ENCODE measurements at regions not wholly inside any gene's neighbourhood (a gene's known extent, or its start where the extent isn't known, plus 50 kb on each side); places are given as distances from the start of the nearest gene placed in this dataset.

DNA sequence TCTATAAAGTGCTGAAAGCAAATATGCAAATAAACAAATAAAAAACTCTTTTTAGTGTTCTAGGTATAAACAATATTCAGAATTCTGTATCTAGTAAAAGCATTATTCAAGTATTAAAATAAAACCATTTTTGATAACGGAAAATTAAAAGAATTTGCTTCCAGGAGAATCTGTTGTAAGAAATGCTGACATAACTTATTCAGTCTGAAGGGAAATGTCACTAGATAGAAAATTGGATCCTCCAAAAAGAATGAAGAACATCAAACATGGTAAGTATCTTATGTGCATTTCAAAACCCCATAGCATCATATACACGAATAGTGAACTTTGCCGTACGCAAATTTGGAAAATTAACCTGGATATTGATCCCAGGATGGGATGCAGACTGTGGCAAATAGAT, 506.7 kb downstream of the GLRX3 start:
- no peak for DNase-seq

DNA sequence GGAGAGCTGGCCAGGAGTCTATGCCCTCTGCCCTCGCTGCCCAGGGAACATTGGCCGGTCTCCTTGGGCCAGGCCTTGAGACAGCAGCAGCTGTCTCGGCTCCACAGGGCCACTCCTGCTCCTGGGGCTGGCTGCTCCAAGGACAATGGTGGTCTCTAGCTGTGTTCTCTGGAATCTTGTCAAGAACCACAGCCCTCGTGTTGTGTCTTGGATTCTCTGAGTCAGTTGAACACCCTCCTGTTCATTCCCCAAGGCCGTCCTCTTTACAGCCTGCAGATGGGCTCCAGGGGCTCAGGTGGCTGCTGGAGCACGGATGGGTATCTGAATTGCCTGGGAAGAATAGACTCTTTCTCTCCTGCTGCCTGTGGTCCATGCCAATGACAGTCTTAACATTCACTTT, 511.1 kb downstream of the GLRX3 start:
- DNase-seq: no peak

DNA sequence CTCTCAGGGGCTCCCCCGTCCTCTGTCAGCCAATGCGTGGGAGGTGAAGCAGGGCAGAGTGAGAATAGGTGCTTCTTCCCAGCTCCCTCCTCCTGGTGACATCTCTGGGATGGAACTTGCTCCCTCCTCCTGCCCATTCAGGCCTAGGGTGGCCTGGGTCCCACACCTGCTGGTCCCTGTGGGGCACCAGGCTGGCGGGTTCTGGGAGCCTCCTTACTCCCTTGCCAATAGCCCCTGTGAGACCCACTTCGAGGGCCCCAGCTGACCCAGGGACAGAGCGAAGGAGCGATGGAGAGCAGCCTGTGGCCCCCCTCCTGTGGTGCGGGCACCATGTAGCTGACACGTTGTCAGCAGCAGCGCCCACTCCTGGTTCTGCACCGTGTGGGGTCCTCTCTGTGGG, 512.6 kb downstream of the GLRX3 start:
- DNase-seq: no peak

DNA sequence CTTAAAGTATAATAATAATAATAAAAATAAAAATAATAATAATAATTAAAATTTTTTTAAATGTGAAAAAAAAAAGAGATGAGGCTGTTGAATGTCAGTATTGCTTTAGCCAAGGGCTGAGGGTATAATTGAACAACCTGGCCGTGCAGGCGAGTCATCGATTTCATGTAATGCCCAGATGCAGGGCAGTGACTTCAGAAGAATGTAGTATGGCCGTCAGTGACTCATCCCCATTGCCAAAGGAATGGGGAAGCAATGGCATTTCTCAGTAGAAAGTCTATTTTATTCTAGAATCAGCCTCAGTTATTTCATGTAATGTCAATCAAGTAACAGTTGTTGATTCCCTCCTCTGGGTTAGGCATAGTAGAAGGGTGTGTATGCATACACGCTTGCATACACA, 516.4 kb downstream of the GLRX3 start:
- no peak for DNase-seq

DNA sequence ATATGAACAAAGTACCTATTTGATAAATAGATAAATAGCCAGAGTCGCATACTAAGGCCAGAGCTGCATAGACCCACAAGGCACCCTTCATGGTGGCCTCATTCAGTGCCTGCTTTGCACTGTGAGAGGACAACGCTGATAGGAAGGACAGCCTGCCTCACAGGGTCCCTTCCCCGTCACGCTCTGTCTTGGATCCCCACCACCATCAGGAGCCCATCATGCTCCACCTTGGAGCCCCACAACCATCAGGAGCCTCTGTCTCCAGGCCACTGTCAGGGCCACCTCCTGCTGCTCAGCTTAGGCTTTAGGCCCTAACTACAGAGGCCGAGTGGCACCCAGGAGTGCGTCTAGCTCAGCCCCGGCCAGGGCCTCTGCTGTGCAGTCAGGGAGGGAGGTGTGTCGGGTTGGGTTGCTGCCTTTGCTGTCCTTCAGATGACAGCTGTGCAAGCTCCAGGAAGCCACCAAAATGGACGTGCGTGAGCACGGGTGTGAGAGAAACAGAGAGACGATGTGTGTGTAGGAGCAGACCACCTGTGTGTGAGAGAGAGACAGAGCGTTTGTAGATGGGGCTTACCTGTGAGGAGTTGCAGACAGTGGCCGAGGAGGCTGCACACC, 516.9 kb downstream of the GLRX3 start:
- no peak for DNase-seq

DNA sequence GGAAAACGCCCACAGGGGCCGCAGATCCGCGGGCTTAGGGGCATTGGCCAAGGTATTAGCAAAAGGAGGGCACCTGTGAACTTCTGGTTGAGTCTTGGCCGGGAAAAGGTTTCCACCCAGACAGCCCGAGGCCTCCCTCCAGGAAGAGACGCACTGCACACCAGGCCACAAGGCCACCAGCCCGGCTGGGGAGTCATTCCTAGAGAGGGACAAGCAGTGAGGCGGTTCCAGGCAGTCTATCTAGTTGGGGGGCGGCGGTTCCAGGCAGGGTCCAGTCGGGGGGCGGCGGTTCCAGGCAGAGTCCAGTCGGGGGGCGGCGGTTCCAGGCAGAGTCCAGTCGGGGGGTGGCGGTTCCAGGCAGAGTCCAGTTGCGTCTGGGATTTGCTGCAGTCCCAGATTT, 518.5 kb downstream of the GLRX3 start:
- no peak for DNase-seq

DNA sequence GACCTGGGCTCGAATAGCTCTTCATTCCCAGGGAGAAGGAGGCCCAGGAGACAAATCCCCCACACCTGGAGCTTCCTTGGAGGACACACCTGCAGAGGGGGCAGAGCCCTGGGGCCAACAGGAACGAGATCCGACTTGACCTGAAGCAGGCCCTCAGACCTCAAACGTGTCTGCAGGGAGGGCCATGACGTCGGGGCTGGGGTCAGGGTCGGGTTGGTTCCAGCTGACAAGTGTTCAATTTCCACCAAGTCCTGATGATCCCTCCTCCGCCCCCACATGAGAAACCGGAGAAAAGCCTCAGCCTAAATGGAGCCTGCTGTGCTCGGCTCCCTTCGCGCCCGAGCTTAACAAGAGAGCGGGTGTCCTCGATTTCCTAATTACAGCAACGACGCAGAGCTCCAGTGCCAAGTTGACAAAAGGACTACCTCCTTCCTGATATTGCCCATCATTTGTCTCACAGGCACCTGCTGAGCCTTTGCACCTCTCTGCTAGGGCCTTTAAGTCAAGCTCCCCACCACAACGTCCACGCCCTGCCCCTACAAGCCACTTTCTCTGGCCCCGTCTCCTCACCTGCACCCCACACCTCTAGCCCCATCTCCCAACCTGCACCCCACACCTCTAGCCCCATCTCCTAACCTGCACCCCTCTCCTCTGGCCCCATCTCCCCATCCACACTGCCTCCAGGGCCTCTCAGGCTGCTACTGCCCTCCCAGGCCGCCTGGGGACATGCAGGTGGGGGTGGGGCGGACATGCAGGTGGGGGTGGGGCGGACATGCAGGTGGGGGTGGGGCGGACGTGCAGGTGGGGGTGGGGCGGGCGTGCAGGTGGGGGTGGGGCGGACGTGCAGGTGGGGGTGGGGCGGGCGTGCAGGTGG, 519.4 kb downstream of the GLRX3 start:
- no peak for DNase-seq

DNA sequence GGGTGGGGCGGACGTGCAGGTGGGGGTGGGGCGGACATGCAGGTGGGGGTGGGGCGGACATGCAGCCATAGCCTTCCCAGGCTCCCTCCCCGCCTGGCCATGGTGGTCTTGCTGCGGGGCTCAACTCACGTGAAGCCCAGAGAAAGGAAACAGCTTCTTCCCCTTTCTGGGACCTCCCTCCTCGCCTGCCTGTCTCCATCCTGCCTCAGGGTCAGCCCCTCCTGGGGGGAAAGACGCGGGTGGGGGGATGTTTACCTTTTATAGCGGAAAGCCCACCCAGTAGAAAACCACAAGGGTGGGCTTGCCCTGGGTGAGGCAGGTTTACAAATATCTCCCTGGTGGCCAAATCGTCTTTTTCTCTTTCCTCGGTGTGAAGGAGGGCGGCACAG, 520.0 kb downstream of the GLRX3 start:
- no peak for DNase-seq

DNA sequence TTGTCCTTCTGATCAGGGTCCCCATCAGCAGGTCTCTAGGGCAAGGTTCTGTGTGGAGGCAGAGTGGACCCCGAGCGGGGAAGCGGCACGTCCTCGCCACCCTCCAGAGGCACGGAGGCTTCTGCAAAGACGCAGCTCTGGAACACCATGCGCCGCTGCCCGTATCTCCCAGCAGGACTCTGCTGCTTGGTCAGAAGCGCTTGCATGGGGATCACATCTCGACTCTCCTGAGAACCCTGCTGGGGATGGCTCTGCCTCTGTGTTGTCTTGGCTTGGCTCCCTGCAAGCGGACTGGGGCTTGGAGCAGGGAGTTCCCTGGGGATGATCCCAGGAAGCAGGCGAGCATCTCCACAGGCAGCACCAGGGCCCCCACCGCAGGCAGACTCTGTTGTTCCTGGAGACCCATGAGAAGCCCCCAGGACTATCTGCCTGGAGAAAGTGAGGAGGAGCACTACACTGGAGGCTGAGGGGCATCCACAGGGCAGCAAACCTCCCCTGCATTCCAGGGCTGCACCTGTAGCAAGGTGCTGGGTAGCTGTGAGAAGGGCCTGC, 520.5 kb downstream of the GLRX3 start:
- DNase-seq: no peak

DNA sequence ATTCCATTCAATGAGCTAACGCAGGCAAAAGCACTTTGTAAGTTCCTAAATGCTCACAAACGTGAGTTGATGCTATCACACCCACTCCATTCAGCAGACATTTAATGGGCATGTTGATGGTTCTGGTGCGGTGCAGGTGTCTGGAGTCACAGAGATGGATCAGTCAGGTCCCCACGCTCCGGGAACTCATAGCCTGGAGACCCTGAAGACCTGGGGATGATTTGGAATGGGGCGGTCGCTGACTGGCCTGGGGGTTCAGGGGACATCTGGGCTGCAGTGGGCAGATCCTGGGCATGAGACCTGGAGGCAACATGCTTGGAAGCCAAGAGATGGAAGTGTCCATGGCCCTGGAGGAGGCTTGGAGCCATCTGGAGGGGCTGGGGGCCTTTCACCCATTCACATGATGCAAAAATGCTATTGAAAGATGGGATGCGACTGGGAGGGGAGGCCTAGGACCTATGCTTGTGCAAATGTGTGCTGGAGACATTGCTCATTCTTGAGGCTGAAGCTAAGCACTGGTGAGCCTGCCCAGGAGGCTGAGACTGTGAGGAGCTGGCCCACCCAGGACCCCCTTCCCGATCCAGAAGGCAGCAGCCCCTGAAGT, 522.6 kb downstream of the GLRX3 start:
- DNase-seq: no peak

DNA sequence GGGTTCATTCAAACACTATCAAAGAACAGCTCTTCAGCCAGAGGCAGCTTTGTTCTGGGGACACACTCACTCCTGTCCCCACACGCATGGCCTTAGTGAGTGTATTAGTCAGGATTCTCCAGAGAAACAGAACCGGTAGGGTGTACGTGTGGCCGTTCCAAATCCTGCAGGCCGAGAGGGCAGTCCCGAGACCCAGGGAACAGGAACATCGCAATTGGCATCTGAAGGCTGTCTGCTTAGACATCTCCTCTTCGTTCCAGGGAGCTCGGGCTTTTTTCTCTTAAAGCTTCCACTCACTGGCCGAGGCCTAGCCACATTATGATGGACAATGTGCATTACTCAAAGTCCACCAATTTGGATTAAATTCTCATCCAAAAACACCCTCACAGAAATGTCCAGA, 523.3 kb downstream of the GLRX3 start:
- no peak for DNase-seq

DNA sequence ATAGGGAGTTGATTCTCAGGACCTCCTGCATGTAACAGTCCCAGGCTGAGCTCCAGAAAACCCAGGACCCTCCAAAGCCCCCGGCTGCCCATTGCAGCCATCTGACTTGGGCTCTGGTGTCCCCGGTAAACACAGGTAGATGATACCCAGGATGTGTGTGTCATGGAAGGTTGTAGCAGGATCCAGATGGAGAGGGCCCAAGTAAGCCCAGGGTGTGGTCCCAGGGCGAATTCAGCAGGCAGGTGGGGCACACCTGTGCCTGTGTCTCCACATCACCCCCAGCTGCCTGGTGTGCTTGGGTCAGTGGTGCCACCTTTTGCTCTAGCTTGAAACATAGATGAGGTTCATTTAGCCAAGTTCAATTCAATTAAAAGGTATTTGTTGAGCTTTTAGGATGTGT, 524.1 kb downstream of the GLRX3 start:
- no peak for DNase-seq

DNA sequence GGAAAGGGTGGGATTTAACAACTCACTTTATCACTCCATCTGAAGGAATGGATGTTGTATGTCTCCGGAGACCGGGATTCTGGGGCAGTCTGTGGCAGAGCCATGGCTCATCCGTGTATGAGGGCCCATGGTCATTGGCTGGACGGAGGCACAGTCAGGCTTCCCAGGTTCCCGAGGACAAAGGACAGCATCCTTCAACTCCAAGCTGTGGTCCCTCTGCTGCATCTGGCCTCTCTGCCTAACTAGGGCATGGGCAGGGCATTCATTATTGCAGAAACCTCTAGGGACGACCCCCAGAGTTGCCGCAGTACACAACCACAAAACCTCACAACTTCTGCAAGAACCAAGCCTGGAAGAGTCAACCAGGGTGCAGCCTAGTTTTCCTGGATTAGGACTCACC, 525.2 kb downstream of the GLRX3 start:
- no peak for DNase-seq

DNA sequence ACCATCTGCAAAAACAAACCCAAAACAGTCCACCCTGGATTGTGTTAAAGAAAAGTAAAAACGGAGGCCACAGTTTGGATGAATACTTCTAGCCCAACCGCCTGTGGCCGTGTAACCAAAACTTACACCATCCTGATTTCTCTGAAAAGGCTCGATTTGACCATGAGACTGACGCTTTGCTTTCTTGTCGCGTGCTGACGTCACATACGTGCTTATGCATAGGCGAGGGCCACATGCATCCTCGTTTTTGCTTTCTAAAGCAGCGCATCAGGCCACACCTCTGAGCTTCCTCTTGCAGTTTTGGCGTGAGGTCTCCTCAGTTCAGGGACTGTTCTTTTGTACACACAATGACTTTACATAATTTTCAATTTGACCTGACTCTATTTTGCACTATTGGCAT, 526.6 kb downstream of the GLRX3 start:
- DNase-seq: no peak

DNA sequence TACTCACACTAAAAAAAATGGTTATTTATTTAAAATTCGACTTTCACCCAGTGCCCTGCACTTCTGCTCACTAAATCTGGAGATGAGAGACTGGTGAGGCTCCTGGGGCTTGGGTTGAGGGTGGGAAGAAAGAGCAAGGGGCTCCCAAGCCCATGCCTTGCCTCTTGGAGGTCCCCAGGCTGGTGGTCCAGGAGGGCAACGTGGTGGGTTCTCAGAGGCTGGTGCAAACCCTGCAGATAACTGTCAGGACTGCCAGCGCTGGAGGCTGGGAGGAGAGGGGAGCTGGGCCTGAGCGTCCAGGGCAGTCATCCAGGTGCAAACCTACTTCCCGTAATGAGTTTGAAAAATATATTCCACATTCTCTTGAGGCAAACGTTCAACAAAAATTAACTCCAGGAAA, 528.3 kb downstream of the GLRX3 start:
- no peak for DNase-seq

DNA sequence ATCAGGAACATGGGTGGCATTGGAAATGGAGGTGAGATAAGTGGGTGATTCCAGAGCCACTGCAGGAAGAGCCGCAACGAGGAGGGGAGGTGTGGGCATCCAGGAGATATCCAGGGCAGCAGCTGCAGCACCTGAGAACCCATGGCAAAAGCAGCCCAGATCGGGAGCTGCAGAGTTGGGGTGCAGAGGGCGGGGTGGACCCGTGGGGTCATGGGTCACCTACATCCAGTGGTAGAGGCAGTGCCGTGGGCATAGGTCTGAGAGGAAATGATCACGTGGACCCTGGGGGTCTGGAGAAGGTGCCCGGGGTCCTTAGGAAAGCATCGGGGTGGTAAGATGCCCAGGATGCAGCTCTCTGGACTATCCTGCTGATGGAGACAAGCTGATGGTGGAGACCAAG, 530.0 kb downstream of the GLRX3 start:
- no peak for DNase-seq

DNA sequence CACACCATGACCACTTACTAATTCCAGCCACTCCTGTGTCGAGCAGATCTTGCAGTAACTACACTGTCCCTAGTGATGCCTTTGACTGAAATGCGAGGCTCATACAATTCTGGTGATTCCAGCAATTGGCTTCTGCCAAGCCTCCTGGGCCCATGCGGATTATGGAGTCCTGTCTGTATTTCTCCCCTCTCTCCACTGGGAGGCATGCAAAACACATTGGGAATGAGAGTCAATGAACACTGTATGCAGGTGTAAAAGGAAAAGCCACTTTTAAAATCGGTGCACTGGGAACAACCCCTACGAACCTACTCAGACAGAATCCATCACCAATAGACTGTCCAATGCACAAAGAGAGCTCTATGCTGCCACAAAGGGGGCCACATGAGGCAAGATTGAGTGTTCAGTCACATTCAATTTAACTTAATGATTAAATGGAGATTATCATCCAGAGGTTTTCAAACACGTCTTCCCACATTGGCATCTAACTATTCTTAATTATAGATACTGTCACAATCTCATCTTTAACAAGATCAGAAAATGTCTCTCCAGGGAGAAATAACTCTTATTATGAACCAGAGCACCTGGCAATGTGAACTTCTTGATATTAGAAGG, 550.6 kb downstream of the GLRX3 start:
- DNase-seq: no peak

DNA sequence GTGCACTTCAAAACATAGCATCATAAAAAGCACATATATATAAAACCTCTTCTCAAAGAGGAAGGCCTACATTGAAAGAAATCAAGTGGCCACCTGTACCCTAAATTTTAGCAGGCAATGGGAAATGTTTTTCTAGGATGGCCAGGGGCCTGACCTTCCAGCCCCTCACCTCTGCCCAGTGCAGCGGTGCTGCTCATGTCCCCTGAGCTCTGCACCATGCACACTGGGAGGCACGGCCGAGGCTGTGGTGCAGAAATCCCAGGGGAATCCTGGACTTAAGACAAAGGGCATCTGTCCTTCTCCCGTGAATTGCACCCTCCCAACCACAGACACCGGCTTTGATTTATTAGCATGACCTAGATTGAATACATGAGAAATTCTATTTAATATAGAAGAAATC, 551.4 kb downstream of the GLRX3 start:
- DNase-seq: no peak

DNA sequence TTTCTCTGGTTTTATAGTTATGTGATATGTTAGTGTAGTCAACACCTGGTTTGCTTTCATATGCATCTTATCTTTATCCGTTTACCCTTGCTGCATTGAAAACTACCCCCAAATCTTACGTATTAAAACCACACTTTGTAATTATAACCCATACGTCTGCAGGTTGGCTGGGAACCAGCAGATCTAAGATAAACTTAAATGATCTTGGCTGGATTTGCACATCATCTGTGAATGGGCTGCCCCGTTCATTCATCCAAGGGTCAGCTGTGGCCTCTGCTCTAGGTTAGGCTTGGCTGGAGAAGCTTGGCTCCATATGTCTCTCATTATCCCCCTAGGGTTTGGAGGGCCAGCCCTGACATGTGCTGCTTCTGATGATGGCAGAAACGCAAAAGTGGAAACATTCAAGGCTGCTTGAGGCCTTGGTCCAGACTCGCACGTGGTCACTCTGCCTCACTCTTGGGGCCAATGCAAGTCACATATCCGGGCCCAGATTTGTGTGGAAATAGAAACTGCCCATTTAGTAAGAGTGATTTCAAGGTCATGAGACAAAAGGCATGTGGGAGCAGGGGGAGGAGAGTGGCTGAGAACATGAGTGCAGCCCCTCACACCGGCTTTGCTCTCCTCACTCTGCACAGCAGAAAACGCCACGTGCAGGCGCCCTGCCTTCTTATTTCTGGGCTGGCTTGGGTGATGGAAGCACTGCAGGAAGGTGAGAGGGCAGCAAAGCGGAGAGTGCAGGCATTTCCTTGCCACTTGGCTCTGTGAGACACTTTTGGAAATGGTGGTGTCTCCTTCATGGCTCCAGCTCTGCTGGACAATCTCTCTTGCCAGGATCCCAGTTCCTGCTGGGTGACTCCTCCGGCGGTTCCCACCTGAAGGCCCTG, 553.8 kb downstream of the GLRX3 start:
- DNase-seq: no peak

DNA sequence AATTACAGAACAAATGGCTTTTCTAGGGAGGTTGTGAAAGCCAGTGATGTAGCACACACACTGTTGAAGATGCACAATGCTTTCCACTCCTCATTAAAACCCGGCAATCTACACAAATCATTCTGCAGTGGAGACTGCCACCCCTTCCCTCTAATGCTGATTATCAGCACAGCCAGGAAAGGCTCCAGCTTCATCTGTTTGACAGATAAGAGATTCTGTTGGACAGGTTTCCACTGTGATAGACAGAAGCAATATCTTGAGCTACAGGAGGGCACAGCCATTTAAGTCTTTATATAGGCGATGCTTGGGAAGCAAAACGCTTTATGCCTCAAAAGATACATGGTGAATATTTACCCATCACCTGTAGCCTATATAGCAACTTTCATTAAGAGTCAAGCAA, 555.6 kb downstream of the GLRX3 start:
- DNase-seq: no peak

DNA sequence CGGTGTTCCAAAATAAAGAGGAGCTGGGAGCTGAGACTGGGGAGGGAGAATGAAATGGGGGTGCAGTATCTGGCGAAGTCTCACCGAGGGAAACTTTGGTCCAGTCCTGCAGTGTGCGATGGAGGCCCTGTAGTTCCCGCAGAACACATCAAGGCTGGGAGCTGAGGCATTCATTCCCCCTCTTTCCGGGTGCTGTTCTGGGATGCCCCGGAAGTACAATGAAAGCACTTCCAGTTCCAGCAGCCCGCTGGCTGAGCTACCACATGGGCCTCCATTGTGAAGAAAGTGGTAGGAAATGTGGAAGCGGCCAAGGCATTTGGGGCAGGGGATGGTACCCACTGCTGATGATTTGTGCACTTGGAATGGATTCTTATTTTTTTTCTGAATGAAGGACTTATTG, 560.7 kb downstream of the GLRX3 start:
- no peak for DNase-seq

DNA sequence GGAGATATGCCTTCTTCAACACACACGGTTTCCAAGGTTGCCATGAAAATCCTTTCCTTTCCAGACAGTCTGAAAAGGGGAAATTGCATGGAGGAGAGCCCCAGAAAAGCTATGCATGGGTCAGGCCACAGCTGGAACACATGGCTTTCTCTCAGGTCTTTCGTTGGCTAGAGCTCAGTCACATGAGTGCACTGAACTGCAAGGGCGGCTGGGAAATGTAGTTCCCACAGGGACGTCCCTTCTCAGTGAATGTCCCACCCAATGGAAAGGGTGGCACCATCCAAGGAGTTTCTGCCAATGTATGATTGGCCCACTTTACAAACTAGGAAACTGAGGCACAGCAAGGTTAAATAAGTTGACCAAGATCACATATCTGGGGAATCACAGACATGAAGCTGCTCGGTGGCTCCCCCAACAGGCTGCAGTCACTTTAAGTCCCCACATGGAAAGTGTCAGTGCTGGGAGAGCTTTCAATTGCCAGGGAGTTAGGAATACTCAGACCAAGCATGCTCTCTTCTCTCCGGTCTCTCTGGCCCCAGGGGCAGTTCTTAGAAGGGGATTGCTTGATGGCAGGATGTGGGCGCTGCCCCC, 571.3 kb downstream of the GLRX3 start:
- DNase-seq: no peak

Measured in CD4-positive, alpha-beta T cell treated with Interleukin-4 for 4 hours (primary cell).